ENCODE measurements at regions not wholly inside any gene's neighbourhood (a gene's known extent, or its start where the extent isn't known, plus 50 kb on each side); places are given as distances from the start of the nearest gene placed in this dataset.

DNA sequence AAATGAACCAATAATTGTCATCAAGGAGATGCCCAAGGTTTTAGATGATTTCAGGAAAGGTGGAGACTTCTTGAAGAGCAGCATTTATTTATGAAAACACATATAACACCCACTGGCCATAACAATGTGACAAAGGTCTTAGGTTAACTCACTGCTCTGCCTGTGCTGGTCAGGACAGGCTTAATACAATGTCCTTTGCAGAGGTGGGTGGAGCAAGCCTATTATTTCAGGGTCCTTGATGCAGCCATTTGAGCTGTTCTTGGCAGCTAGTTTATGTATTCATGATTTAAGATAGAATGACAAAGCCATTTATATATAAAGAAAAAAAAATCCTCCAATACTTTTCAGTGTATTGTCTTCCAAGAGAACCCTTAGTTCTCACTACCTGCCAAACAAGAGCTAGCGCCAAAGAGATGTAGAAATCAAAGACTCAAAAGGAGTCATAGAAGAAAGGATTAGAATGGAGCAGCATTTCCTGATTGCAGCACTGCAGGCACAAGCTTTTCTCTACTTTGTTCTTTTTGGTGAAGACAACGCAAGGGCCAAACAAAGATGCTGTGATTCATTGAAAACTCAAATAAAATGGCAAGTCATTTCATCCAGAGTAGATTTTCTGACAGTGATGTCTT lies 124.3 kb upstream of the TSHZ2 start:
- TF ChIP-seq, protein P1, sequence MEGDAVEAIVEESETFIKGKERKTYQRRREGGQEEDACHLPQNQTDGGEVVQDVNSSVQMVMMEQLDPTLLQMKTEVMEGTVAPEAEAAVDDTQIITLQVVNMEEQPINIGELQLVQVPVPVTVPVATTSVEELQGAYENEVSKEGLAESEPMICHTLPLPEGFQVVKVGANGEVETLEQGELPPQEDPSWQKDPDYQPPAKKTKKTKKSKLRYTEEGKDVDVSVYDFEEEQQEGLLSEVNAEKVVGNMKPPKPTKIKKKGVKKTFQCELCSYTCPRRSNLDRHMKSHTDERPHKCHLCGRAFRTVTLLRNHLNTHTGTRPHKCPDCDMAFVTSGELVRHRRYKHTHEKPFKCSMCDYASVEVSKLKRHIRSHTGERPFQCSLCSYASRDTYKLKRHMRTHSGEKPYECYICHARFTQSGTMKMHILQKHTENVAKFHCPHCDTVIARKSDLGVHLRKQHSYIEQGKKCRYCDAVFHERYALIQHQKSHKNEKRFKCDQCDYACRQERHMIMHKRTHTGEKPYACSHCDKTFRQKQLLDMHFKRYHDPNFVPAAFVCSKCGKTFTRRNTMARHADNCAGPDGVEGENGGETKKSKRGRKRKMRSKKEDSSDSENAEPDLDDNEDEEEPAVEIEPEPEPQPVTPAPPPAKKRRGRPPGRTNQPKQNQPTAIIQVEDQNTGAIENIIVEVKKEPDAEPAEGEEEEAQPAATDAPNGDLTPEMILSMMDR (conservative IDR thresholded peaks at IDR 0.05; ENCODE audit: low read length), result no peak
- no peak for TF ChIP-seq EZH2phosphoT487 (IDR thresholded peaks at IDR 0.05; ENCODE audit: borderline replicate concordance, low read depth, low read length)
